GM21360 (cell line): ENCODE measurements at regions not wholly inside any gene's neighbourhood (a gene's known extent, or its start where the extent isn't known, plus 50 kb on each side); places are given as distances from the start of the nearest gene placed in this dataset.

Experiments
- ATAC-seq: cut with Tn5 transposase; IDR thresholded peaks from one replicate; pipeline ENCODE4 v1.9.1; 2021; ENCODE audit warnings: mild to moderate bottlenecking, moderate library complexity; ENCODE audit not compliant: unreplicated experiment

DNA sequence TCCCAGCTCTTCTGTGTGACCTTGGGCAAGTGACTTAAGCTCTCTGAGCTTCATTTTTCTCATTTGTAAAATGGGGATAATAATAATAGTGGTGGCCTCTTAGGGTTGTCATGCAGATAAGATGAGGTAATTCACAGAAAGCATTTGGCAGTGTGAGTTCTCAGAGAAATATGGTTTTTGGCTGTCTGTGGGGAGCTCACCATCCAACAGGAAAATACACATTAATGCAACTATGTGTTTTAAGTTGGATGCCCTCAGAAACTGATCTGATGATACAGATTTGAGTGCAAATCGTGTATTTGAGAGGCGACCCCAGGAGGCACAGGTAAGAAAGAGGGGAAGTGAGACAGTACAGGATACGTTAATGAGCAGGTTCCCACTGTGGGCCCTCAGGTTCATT is 56.1 kb upstream of the SPRED2 start:
- no peak for ATAC-seq

DNA sequence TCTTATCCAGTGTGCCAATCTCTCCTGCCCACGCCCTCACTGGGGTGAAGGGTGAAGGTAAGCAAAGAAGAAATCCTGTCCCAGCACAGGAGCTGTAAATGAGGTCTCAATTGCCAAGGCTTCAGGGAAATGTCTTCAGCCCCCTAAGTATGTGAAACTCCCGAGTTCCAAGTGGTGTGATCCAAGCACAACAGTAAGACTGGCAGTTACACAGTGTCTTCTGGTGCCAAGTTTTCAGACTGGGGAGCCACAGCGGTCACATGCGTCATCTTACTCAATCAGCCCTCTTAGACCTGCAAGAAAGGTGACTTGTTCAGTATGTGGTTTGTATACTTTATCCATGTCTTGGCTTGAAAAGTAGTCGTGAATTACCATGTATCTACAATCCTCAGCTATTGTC is 55.0 kb upstream of the SPRED2 start:
- no peak for ATAC-seq

DNA sequence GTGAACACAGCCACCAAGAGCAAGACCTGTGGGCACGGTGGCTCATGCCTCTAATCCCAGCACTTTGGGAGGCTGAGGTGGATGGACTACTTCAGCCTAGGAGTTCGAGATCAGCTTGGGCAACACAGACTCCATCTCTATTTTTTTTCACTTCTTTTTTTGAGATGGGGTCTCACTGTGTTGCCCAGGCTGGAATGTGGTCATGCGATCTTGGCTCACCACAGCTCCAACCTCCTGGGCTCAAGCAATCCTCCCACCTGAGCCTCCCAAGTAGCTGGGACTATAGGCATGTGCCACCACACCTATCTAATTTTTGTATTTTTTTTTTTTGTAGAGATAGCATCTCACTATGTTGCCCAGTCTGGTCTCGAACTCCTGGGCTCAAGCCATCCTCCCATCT is 54.4 kb upstream of the SPRED2 start:
- no peak for ATAC-seq

DNA sequence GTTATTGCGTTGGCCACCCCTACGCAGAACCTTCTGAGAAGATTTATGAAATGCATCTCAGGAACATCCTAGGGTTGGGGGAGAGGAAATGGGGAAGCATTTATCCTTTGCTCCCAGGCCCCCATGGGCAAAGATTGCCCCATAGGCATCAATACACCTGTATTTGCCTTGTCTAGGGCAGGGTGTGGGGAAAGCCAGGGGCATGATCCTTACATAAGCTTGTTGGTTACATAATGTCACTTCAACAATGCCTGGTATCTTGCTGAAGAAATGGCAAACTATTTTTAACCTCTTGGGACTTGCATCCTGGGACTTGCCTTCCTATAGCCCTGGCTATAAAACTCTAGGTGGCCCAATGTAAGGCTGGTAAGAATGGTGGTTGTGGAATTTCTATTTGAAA is 53.9 kb upstream of the SPRED2 start:
- ATAC-seq, result no peak

GRCh38 chr2:65485839-65486238 is 53.4 kb upstream of the SPRED2 start:
- no peak for ATAC-seq

- ATAC-seq, result no peak
Measured at GRCh38 chr2:65483763-65484162, 51.4 kb upstream of the SPRED2 start.

GRCh38 chr2:65482971-65483370 is 50.6 kb upstream of the SPRED2 start:
- ATAC-seq, result no peak
